DMS79 treated with DMSO at 0.1 percent for 48 hours (cell line): ENCODE measurements at regions not wholly inside any gene's neighbourhood (a gene's known extent, or its start where the extent isn't known, plus 50 kb on each side); places are given as distances from the start of the nearest gene placed in this dataset.

Experiments used
- DNase-seq: peaks from one replicate; lab custom pipeline; 2025; lab: John Stamatoyannopoulos, UW

DNA sequence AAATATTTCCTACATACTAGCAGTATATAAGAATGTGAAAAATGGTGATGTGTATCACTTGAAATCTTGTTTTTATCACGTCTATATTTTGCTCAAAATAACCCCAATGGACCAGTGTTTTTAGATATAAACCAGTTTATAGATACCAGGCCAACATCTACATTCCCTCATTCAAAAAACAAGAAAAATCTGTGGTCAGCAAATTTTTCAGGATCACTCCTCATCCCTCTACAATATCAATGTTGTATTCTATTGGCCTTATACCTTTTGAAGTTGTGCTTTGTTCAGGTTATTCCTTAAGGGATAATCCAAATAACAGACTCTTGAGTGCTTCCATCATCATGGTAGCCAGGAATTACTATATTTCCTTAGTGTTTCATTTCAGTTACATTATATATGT lies 332.9 kb upstream of the ARRDC4 start:
- DNase-seq: no peak

DNA sequence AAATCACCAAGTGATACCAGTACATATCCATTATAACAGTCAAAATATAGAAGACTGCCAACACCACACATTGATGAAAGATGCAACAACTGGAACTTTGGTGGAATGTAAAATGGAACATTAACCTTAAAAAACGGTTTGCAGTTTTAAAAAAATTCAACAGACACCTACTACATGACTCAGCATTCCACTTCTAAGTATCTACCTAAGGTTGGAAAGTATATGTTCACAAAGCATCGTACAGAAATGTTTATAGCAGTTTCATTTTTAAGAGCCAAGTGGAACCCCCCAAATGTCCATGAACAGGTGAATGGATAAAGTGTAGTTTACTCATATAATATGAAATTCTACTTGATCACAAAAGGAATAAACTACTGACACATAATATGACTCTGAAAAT lies 314.7 kb upstream of the ARRDC4 start:
- DNase-seq: no peak

DNA sequence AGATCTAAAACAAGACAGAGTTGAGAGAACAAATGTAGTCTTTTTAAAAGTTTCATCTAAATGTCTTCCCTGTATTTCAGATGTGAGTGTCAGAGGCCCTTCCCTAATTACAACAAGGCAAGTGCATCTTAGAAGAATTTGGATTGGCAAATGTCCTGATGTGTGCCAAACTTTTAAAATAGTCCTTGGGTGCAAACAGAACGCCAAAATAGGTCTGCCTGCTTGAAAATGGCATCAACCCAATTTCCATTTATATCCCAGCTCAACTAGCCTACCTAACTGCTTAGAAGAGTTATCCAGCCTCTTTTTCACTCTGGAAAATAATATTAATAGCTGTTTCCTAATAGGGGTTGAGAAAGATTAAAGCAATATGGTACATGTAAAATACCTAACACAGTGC lies 311.8 kb upstream of the ARRDC4 start:
- DNase-seq: no peak

DNA sequence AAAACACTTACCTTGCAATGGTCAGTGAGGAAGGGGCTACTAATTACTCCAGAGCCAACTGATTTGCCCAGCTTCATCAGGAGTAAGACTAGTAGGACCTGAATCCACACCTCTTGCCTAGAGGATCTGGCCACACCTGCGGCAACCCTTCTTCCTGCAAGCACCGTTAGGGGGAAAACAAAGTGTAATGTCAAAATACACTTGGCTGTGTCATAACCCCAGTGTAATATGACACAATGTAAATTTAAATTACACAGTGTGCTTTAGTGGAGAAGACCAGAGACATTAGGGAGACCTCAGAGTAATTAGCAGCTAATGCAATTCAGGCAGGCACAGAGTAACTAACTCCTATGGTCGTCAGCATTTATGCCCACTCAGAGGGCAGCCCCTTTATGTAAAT lies 308.5 kb upstream of the ARRDC4 start:
- no peak for DNase-seq

DNA sequence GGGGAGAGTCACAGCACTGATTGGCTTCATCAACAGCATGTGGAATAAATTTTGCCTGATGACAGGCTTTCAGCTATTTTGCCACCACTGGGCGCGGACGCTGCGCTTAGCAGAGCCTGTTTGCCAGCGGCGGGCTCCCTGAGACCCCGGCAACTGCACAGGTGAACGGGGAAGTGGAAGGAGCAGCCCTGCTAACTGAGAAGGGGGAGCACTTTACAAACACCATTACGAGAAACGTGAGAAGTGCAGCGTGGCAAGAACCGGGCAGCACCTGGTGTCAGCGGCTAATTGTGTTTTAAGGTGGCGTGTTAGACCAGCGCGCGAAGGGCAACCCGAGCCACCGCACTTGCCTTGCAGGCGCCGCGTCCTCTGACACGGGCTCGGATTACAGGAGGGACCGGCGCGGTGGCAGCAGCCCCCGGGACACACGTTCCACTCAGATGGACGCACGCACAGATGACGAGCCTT lies 307.8 kb upstream of the ARRDC4 start:
- DNase-seq: no peak

DNA sequence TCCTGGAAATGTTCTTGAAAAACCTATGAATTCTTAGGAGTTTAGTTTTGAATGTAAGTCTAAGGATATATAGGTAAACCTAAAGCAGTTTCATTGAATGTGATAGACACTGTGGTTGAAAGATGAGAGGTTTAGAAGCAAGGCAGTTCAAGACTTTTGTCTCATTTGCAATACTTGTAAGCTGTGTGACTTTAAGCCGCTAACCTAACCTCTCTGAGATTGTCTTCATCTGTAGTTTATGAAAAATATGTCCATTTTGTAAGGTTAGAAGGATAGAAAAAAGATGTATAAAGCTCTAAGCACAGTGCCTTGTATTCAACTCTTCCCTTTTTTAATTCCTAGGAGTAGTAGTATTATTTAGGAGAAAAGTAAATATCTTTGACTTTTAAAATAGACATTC lies 306.6 kb upstream of the ARRDC4 start:
- DNase-seq: no peak

DNA sequence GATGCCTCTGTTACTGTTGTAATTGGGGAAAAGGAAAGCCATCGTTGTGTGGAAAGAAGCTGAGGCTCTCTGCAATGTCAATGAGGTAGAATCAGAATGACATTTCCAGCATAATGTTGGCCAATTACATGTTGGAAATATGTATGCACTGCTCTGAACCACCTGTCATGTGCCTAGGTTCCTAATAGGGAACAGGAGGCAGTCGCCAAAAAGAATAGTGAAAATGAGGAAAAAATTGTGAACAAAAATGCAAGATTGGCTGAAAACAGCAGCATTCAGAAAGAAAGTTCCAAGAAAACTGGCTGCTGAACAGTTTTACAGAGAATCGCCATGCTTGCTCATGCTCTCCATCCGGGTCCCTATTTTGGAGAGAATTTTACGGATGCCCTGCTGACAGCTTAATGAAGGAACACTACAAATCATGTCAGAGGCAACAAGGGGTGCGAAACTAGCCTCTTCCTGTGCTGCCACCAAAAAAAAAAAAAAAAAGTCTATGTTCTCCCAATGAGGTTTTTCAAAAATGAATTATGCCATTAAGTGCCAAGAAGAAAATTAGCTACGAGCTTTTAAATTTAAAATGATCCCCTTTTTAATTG lies 305.9 kb upstream of the ARRDC4 start:
- no peak for DNase-seq

- no peak for DNase-seq
Observed at GRCh38 chr15:97661796-97662195, 298.7 kb upstream of the ARRDC4 start.

DNA sequence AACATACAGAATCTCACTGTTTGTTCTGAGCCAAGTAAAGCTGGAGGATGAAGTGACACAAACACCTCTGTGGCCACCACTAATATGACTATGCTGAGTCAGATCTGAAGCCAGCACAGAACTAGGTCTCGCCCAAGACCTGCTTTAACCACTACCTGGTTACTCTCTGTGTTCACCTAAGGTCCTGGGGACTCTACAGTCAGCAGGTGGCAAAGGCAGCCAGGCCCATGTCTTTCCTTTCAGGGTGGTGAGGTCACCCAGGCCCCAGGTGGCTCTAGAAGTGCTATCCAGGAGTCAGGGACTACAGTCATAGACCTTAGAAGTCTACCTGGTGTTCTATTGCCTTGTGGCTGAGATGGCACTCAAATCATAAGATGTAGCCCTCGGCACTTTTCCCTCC lies 287.9 kb upstream of the ARRDC4 start:
- no peak for DNase-seq

DNA sequence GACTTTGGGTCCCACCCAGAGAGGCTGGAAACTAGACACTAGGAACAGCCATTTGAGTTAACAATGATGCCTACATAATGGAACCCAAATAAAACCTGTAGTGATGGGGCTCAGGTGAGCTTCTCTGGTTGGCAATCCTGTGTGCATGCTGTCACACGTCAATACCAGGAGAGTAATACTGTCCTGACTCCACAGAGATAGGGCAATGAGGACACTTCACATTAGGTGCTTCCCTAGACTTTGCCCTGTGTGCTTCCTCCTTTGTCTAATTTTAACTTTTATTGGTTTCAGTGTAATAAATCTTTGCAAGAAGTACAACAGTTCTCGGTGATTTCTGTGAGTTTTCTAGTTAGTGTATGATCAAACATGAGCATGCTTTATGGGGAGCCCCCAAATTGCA lies 281.8 kb upstream of the ARRDC4 start:
- no peak for DNase-seq

DNA sequence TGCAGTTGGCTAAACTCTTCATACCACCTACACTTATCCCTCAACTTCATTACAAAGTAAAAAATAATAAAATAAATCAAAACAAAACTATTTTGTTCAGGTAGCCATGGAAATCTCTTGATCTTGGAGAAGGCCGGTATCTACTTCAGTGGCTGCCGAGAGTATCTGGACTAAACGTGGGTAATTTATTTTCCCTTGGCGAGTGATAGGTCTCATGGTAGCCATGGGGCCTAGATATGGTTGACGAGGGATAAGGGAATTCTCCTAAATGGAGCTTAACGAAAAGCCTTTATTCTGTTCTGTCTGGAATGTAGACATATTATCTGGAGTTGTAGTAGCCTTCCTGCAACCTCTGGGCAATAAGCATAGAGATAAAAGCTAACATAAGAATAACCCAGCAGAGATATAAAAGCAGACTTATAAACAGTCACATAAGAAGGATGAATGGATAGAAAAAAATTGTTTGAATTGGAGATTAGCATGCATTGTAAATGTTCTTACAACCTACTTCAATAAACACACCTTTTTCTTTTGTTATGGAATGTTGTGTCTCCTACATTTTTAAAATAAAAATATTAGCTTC lies 281.3 kb upstream of the ARRDC4 start:
- no peak for DNase-seq

DNA sequence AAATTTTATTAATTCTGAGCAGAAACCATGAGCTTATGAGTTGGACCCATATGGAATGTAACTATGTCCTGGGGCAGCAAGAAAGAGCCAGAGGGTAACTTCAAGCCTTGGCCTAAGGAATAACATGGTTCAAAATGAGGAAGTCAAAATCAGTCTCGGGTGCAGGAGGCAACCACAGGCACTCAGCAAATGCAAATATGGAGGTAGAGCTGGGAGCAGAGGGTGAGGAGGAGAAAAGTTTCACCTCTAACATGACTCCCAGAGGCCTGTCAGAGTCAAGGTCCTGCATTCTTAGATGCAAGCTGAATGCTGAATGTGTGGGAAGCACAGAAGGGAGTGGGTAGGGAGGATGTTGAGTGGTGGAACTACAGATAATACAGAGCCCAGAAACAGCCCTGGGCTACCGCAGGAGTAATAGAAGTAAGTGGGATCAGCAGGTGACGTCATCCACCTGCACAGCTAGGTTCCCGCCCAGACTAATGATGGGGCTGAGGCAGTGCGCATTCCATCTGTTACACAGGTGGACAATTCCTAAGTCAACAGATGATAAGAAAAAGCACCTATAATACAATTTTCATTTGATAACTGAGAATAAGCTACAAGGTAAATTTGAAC lies 279.8 kb upstream of the ARRDC4 start:
- DNase-seq: no peak

- DNase-seq: no peak
Observed at GRCh38 chr15:97683831-97684230, 276.7 kb upstream of the ARRDC4 start.

GRCh38 chr15:97684249-97684648 lies 276.3 kb upstream of the ARRDC4 start:
- DNase-seq: no peak

DNA sequence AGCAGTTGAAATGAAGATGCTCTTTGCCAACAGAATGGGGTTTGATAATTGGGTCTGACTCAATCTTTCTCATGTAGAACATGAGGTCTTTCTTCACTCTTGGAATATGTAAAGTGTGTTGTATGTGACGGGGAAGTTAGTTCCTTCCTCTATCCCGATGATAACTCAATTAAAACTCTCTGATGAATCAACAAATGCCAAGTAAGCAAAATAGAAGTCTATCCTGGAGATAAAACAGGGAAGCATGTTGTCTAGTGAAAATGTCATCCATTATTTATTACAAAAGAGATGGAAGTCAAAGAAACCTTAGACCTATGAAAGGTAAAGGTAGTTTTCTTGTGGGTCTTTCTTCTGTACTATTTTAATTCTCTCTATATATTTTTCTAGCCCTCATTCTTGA lies 274.2 kb upstream of the ARRDC4 start:
- DNase-seq: no peak

- no peak for DNase-seq
Observed at GRCh38 chr15:97687654-97688053, 272.8 kb upstream of the ARRDC4 start.

- DNase-seq: no peak
Observed at GRCh38 chr15:97688177-97688576, 272.3 kb upstream of the ARRDC4 start.

DNA sequence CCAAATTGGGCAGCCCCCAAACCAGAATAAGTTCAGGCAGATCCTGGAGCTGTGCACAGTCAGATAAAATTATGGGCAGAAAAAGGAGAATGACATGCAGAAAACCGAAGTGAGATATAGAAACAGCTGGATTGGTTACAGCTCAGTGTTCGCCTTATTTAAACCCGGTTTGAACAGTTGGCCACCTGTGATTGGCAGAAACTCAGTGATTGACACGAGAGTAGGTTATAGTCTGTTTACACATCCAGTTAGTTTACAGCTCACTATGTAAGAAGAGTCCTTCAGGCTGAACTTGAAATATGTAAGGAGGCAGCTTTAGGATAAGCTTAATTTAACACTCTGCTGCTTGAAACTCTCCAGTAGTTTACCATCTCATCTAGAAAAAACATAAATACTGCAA lies 271.6 kb upstream of the ARRDC4 start:
- no peak for DNase-seq

DNA sequence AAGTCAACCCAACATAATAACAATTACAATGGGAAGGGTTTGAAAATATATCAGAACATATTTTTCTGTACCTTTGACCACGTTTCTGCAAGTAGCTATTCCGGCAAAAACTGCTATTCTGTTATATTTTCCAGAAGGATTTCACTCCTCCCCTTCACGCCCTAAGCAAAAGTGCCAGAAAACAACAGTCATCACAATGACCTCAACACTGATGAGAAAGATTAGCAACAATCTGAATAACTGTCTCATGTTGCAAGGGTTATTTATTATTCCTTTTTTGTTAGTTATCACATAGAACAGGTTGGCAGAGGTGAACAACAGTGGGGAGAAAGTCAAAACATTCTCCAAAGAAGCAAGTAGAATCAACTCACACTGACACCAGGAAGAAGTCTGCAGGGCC lies 269.4 kb upstream of the ARRDC4 start:
- DNase-seq: no peak

- no peak for DNase-seq
Observed at GRCh38 chr15:97691799-97692198, 268.7 kb upstream of the ARRDC4 start.

DNA sequence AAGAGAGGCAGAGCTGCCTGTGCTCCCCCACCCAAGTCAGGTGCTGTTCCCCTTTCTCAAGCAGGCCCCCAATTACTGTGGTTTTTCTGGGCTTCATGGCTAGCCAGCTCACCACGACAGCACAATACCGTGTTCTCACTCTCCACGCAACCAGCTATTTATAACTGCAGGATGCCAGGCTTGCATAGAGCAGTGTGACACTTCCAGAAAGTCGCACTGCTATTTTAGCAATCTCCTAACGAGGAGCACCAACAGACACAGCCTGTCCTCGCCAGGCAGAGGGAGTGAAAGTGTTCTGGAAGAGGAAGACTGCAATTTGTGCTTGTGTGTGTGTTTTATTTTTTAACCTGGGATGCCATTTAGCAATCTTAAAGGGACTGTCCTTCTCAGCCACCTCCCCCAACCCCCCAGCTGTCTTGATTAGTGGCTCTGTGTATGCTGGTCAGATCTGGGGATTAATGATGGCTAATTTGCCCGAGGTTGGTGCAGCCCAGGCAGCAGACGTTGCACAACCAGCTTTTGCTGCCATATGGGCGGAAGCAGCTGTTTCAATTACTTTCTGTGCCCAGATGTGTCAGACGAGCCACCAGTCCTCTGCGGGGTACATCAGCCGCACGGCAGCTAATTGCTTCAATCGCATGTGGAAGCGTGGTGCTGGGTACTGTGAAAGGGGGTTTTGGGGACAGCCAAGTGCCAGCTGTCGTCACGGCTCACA lies 268.0 kb upstream of the ARRDC4 start:
- DNase-seq: no peak

DNA sequence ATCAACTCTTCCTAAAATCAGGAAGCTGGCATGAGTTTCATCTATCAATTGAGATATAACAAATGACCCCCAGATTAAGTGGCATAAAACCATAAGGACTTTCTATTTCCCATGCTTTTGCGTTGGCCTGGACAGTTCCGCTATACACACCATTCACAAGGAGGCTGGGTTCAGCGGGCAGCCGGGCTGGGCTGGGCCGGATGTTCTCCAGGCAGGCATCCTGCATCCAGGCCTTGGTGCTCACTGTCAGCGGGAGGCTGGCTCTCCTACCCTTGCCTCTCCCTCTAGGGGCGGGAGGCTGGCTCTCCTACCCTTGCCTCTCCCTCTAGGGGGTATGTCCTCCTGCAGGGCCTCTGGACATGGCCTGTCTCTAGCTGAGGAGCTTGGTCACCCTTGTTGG lies 266.0 kb upstream of the ARRDC4 start:
- DNase-seq: no peak

GRCh38 chr15:97703400-97703799 lies 257.1 kb upstream of the ARRDC4 start:
- DNase-seq: no peak
